ENCODE measurements at regions not wholly inside any gene's neighbourhood (a gene's known extent, or its start where the extent isn't known, plus 50 kb on each side); places are given as distances from the start of the nearest gene placed in this dataset.

GRCh38 chr3:3743754-3744153, 55.5 kb upstream of the LRRN1 start:
- Histone ChIP-seq H3K9ac (ENCODE audit: insufficient read depth in 1 of 2, low read depth in 2 of 2, low read length in 2 of 2) (no peak overlapping the region), H3K9me1 (ENCODE audit: control insufficient read depth, insufficient read depth, low read length) (no peaks in the 10 kb centered on the region), H3K27ac (ENCODE audit: extremely low read depth, low read depth, low read length) (no peak overlapping the region), H3K9me3 (replicated peaks; ENCODE audit: control insufficient read depth, insufficient read depth, low read depth, low read length) (peaks cover under 1% of the 10 kb centered on the region; the same call in 1 of the 2 replicates), H3K36me3 (ENCODE audit: control insufficient read depth, insufficient read depth, low read length) (no peaks in the 10 kb centered on the region), H3K4me3 (no peak overlapping the region), H4K20me1 (replicated peaks; ENCODE audit: control insufficient read depth, insufficient read depth, low read length) (no peaks in the 10 kb centered on the region), H2AFZ (ENCODE audit: low read depth, low read length) (no peak overlapping the region), H3K4me1 (replicated peaks in 1 of 2; ENCODE audit: control insufficient read depth in 2 of 2, insufficient read depth in 2 of 2, low read length in 2 of 2) (no peaks in the 10 kb centered on the region), H3K4me2 (ENCODE audit: insufficient read depth, low read length) (no peak overlapping the region), H3K79me2 (ENCODE audit: control insufficient read depth, insufficient read depth, low read length) (no peaks in the 10 kb centered on the region), H3K27me3 (ENCODE audit: control insufficient read depth in 2 of 2, insufficient read depth in 2 of 2, low read length in 2 of 2) (no peaks in the 10 kb centered on the region)
- no TSS peak for BruUV-seq (replicated peaks)
- 2% methylated on average over 3 of the region's 3 CpGs for WGBS (ENCODE audit: insufficient coverage, low coverage, missing lambda C conversion rate)
- DNase-seq (ENCODE audit: extremely low read depth in 1 of 4, low spot score in 3 of 4) (no peak), FAIRE-seq (no peak), ATAC-seq (no peak)
- ChIA-PET CTCF (ENCODE audit: low intra/inter-chr PET ratio) (no interaction called here), POLR2A (no interaction called here)
- TF ChIP-seq PREB (CRISPR knock-in tag; IDR thresholded peaks at IDR 0.05) (no peak), MLLT1 (IDR thresholded peaks at IDR 0.05) (no peak), ZFPM2 (CRISPR knock-in tag; IDR thresholded peaks at IDR 0.05) (no peak), RBFOX2 (IDR thresholded peaks at IDR 0.05; ENCODE audit: low read depth, low read length) (no peak), POU5F1 (IDR thresholded peaks at IDR 0.05; ENCODE audit: borderline replicate concordance, low read depth, low read length, partially characterized antibody) (no peak), E2F1 (CRISPR knock-in tag; IDR thresholded peaks at IDR 0.05) (no peak), HIVEP1 (CRISPR knock-in tag; IDR thresholded peaks at IDR 0.05) (no peak), CREB1 (IDR thresholded peaks at IDR 0.05) (no peak), CREB1 (CRISPR knock-in tag; IDR thresholded peaks at IDR 0.05) (no peak), ZNF134 (CRISPR knock-in tag; conservative IDR thresholded peaks at IDR 0.05) (no peak), MAFG (tag; conservative IDR thresholded peaks at IDR 0.05) (no peak), HLTF (IDR thresholded peaks at IDR 0.05) (no peak), BRF2 (IDR thresholded peaks at IDR 0.05; ENCODE audit: borderline replicate concordance, insufficient read depth, insufficient read length) (no peak), RNF2 (IDR thresholded peaks at IDR 0.05) (no peak), NR3C1 (CRISPR knock-in tag; IDR thresholded peaks at IDR 0.05) (no peak), TCF7L2 (IDR thresholded peaks at IDR 0.05; ENCODE audit: low read depth, low read length) (no peak), TCFL5 (CRISPR knock-in tag; conservative IDR thresholded peaks at IDR 0.05) (no peak), POLR2B (IDR thresholded peaks at IDR 0.05; ENCODE audit: low read depth, partially characterized antibody) (no peak), FOSL1 (tag; conservative IDR thresholded peaks at IDR 0.05) (no peak)
- intact Hi-C loops (cut with micrococcal nuclease), result no loop called here
- in situ Hi-C loops (cut with MboI), result no loop called here

Measured in K562 (cell line).